ENCODE measurements at regions not wholly inside any gene's neighbourhood (a gene's known extent, or its start where the extent isn't known, plus 50 kb on each side); places are given as distances from the start of the nearest gene placed in this dataset.

DNA sequence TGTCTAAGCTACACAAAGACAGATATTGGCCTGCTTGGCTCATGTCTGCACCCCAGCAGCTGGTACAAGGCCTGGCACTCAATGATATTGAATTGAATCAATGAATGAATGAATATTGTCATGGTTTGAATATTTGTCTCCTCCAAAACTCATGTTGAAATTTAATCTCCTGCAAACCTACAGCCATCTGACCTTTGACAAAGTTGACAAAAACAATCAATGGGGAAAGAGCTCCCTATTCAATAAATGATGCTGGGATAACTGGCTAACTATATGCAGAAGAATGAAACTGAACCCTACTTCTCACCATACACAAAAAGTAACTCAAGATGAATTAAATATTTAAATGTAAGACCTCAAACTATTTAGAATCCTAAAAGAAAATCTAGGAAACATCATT, 144.7 kb downstream of the CYP26A1 start:
- DNase-seq (ENCODE audit: low read depth): no peak
- Histone ChIP-seq H3K27me3 (ENCODE audit: control insufficient read depth, insufficient read depth, low read length) (no peaks in the 10 kb centered on the region), H3K4me3 (ENCODE audit: low read depth, low read length) (no peak overlapping the region), H3K36me3 (ENCODE audit: control insufficient read depth, insufficient read depth, low read length) (no peaks in the 10 kb centered on the region)
- TF ChIP-seq, protein P1, sequence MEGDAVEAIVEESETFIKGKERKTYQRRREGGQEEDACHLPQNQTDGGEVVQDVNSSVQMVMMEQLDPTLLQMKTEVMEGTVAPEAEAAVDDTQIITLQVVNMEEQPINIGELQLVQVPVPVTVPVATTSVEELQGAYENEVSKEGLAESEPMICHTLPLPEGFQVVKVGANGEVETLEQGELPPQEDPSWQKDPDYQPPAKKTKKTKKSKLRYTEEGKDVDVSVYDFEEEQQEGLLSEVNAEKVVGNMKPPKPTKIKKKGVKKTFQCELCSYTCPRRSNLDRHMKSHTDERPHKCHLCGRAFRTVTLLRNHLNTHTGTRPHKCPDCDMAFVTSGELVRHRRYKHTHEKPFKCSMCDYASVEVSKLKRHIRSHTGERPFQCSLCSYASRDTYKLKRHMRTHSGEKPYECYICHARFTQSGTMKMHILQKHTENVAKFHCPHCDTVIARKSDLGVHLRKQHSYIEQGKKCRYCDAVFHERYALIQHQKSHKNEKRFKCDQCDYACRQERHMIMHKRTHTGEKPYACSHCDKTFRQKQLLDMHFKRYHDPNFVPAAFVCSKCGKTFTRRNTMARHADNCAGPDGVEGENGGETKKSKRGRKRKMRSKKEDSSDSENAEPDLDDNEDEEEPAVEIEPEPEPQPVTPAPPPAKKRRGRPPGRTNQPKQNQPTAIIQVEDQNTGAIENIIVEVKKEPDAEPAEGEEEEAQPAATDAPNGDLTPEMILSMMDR (IDR thresholded peaks at IDR 0.05; ENCODE audit: insufficient read depth, low read length, poor library complexity, severe bottlenecking): no peak

DNA sequence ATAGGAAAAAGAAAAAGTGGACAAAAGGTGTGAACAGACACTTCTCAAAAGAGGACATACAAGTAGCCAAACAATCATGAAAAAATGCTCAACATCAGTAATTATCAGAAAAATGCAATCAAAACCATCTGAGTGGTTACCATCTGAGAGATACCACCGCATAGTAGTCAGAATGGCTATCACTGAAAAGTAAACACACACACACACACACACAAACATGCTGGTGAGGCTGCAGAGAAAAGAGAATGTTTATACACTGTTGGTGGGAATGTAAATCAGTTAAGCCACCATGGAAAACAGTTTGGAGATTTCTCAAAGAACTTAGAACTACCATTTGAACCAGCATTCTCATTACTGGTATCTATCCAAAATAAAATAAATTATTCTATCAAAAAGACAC, 145.7 kb downstream of the CYP26A1 start:
- no peak for DNase-seq (ENCODE audit: low read depth)
- H3K27me3 ChIP-seq (ENCODE audit: control insufficient read depth, insufficient read depth, low read length): no peaks in the 10 kb centered on the region
- H3K36me3 ChIP-seq (ENCODE audit: control insufficient read depth, insufficient read depth, low read length): no peaks in the 10 kb centered on the region
- TF ChIP-seq, protein P1 (IDR thresholded peaks at IDR 0.05; ENCODE audit: insufficient read depth, low read length, poor library complexity, severe bottlenecking): no peak
- no peak overlapping the region for H3K4me3 ChIP-seq (ENCODE audit: low read depth, low read length)

DNA sequence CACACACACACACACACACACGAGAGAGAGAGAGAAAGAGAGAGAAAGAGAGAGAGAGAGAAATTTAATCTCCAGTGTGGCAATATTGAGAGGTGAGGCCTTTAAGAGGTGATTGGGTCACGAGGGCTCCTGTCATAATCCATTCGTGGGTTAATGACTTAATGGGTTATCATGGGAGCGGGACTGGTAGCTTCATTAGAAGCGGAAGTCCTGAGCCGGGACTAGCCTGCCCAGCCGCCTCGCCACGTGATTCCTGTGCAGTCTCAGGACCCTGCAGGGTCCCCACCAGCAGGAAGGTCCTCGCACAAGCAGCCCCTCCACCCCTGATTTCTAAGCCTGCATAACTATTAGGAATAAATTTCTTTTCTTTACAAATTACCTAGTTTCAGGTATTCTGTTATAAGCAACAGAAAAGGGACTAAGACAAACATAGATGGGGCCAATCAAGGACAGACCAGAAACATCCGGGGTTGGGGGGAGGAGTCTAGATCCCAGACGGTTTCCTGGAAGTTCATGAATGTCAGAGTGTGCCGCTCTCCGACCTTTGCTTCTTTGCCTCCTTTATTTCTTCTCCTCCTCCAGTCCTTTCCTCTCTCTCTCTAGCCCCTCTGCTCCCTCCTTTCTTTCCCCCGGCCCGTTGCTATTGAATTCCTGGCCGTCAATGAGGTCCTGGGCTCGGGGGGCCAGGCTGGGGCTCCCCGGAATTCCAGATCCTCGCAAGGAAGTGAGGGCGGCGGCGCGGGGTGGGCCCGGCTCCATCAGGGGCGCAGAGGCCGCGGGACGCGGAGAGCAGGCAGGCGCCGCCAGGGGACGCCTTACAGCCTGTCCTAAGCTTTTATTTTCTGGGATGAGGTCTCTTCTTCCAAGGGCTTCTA, 146.8 kb downstream of the CYP26A1 start:
- TF ChIP-seq, protein P1 (IDR thresholded peaks at IDR 0.05; ENCODE audit: insufficient read depth, low read length, poor library complexity, severe bottlenecking): no peak
- Histone ChIP-seq H3K27me3 (ENCODE audit: control insufficient read depth, insufficient read depth, low read length) (no peaks in the 10 kb centered on the region), H3K36me3 (ENCODE audit: control insufficient read depth, insufficient read depth, low read length) (no peaks in the 10 kb centered on the region), H3K4me3 (ENCODE audit: low read depth, low read length) (no peak overlapping the region)
- no peak for DNase-seq (ENCODE audit: low read depth)

DNA sequence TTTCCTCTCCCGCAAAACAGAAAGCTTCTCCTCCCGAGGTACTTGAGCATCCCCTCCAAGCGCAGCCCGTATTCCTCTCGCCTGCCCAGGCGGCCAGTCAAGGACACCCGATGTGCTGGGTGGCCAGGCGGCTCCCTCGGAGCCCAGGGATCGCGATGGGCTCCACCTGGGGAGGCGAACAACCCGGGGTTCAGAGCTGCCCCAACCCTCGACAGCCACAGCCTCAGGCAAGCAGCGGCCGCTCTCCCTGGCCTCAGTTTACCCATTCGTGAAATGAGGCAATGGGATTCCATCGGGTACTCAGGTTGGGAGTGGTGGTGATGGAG, 147.4 kb downstream of the CYP26A1 start:
- no peak for DNase-seq (ENCODE audit: low read depth)
- TF ChIP-seq, protein P1 (IDR thresholded peaks at IDR 0.05; ENCODE audit: insufficient read depth, low read length, poor library complexity, severe bottlenecking): no peak
- Histone ChIP-seq H3K27me3 (ENCODE audit: control insufficient read depth, insufficient read depth, low read length) (no peaks in the 10 kb centered on the region), H3K36me3 (ENCODE audit: control insufficient read depth, insufficient read depth, low read length) (no peaks in the 10 kb centered on the region), H3K4me3 (ENCODE audit: low read depth, low read length) (no peak overlapping the region)

DNA sequence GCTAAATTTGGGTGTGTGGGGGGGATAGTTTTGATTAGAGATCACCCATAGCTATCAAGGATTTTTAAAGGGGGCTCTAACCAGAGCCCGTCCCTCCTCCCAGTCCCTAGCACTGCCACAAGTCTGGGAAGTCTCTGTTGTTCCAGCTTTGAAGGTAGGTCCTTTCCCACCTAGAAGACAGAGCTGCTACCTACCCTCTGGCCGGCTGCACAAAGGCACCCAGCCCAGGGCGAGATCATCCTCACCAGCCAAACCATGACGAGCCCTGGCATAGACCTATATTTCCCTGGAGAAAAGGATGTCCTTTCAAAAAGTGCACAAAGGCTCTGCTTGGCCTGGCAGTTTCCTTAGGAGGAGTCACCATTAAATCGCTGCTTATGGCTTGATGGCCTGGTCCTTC, 147.8 kb downstream of the CYP26A1 start:
- TF ChIP-seq, protein P1 (IDR thresholded peaks at IDR 0.05; ENCODE audit: insufficient read depth, low read length, poor library complexity, severe bottlenecking): no peak
- H3K4me3 ChIP-seq (ENCODE audit: low read depth, low read length): no peak overlapping the region
- no peaks in the 10 kb centered on the region for H3K27me3 ChIP-seq (ENCODE audit: control insufficient read depth, insufficient read depth, low read length)
- H3K36me3 ChIP-seq (ENCODE audit: control insufficient read depth, insufficient read depth, low read length): no peaks in the 10 kb centered on the region
- DNase-seq (ENCODE audit: low read depth): no peak

Data from kidney epithelial cell (primary cell).